ENCODE measurements at regions not wholly inside any gene's neighbourhood (a gene's known extent, or its start where the extent isn't known, plus 50 kb on each side); places are given as distances from the start of the nearest gene placed in this dataset.

DNA sequence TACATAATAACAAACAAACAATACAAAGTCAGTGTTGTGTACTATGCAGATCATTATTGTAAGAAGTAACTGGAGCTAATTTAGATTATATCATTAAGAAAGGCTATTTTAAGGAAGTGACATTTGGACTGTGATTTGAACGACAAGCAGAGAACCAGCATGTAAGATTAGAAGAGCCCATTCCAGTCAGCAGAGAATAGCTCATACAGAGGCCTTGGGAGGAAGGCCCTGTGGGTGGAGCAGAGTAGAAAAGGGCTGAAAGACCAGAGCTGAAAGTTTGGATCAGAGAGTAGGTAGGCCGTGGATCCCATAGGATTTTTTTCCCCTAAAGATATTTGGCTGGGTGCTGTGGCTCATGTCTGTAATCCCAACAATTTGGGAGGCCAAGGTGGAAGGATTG, 190.1 kb downstream of the OMA1 start:
- H3K27me3 Mint-ChIP-seq: peaks cover 0 to 3% (median 0%) of the 10 kb centered on the region in 3 donors
- H3K27ac Mint-ChIP-seq: peak overlapping the region in 1 of 6 donors; percentile 29
- H3K4me1 Mint-ChIP-seq: no peaks in the 10 kb centered on the region
- H3K4me3 Mint-ChIP-seq: no peak overlapping the region
- ATAC-seq (ENCODE audit: low read depth in 2 of 2) (no peak), DNase-seq (no peak)
- peaks cover 2 to 3% of the 10 kb centered on the region in 2 donors for H3K36me3 Mint-ChIP-seq
- peaks cover 0 to 4% (median 0%) of the 10 kb centered on the region in 7 donors for H3K9me3 Mint-ChIP-seq

DNA sequence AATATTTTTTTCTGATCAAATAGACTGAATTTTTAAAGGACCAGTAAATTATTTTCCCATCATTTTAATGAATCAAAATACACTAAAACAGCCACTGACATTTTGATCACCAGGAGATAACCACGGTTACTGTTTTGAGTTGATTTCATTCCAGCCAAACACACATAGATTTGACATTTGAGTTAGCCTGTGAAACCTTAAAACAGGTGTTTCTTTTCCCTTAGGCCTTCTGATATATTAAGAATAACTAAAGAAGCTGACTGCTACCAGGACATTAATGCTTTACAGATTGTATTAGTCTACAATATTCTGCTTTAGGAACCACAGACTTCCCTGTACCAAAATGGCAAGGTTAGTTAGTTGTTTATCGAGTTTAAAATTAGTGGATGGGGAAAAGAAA, 193.4 kb downstream of the OMA1 start:
- Mint-ChIP-seq H3K27ac (no peak overlapping the region), H3K4me3 (no peak overlapping the region), H3K27me3 (peaks cover 0 to 3% (median 0%) of the 10 kb centered on the region in 3 donors), H3K36me3 (peaks cover 16 to 18% of the 10 kb centered on the region in 2 donors), H3K4me1 (no peaks in the 10 kb centered on the region), H3K9me3 (peaks cover 0 to 15% (median 7%) of the 10 kb centered on the region in 7 donors)
- DNase-seq: no peak
- ATAC-seq (ENCODE audit: low read depth in 2 of 2): no peak

DNA sequence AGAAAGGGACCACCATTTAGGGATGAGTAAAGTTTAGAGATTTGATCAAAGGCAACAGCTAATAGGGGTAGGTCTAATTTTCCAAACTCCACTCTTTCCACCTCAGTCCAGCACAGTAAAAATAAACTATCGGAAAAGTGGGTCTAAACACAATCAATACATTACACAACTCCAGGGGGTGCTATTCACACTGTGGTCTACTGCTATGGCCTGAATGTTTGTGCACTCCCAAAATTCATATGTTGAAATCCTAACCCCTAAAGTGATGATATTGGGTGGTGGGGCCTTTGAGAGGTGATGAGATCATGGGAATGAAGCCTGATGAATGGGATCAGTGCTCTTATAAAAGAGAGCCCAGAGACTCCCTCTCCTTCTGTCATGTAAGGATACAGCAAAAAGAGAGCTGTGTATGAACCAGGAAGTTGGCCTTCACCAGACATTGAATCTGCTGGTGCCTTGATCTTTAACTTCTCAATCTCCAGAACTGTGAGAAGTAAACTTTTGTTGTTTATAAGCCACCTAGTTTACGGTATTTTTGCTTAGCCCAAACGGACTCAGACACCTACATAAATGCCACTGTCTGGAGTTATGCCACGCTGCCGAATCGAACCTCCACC, 193.9 kb downstream of the OMA1 start:
- DNase-seq: no peak
- no peak for ATAC-seq (ENCODE audit: low read depth in 2 of 2)
- no peaks in the 10 kb centered on the region for H3K4me1 Mint-ChIP-seq
- peaks cover 0 to 15% (median 7%) of the 10 kb centered on the region in 7 donors for H3K9me3 Mint-ChIP-seq
- no peak overlapping the region for H3K27ac Mint-ChIP-seq
- peaks cover 16 to 18% of the 10 kb centered on the region in 2 donors for H3K36me3 Mint-ChIP-seq
- H3K27me3 Mint-ChIP-seq: peaks cover 0 to 2% (median 0%) of the 10 kb centered on the region in 3 donors
- H3K4me3 Mint-ChIP-seq: no peak overlapping the region

DNA sequence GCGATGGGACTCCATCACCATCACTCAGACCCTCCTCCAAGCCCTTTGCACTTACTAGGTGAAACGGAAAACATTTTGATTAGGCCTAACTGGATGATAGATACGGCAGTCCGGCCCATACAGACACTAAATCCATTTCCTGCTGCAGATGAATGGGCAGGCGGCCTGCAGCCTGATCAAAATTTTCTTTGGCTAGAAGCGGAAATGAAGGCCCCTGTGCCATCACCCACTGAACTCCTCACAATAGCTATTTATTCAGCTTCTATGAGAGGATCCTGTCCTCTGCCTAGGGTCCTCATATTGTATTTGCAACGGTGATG, 200.5 kb downstream of the OMA1 start:
- peaks cover 0 to 13% (median 4%) of the 10 kb centered on the region in 7 donors for H3K9me3 Mint-ChIP-seq
- no peaks in the 10 kb centered on the region for H3K4me1 Mint-ChIP-seq
- ATAC-seq (ENCODE audit: low read depth in 2 of 2): no peak
- no peak for DNase-seq
- no peak overlapping the region for H3K27ac Mint-ChIP-seq
- no peak overlapping the region for H3K4me3 Mint-ChIP-seq
- no peaks in the 10 kb centered on the region for H3K27me3 Mint-ChIP-seq
- peaks cover 10 to 11% of the 10 kb centered on the region in 2 donors for H3K36me3 Mint-ChIP-seq

DNA sequence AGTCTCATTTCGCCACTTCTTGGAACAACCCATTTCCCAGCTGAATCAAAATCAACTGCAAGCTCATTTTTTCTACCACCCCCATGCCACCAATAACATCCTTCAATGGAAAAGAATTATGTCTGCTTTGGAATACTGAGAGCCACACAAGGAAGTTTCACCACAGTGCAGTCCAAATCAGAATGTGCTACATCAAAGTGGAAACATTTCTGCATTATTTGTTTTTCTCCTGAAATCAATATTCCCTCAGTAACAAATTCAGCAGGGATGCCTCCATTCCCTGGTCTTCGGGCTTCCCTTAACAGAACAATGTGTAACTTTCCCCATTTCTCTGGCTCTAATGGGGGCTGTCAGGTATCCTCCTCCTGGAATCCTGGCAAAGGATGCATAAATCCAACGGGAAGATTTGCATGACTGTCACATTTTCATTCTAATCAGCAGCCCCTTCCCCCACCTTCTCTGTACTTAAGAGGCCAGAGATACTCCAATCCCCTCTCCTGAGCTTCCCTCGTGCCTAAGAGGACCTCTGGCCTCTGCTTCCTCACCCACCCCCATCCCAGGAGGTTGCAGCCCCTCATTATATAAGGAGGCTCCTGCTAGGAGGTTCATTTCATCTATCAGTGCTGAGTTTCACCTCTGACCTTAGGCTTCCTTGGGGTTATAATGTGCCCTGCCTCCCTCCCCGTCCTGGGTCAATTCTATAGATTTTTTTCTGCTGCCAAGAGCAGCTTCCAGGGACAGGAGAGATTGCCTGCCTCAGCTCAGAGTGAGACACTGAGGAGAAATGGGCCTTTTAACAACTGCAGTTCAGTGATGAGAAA, 201.1 kb downstream of the OMA1 start:
- Mint-ChIP-seq H3K36me3 (peaks cover 5 to 6% of the 10 kb centered on the region in 2 donors), H3K27ac (peak overlapping the region in 1 of 6 donors; percentile 39), H3K4me1 (no peaks in the 10 kb centered on the region), H3K4me3 (no peak overlapping the region), H3K27me3 (no peaks in the 10 kb centered on the region), H3K9me3 (peaks cover 0 to 10% (median 0%) of the 10 kb centered on the region in 7 donors)
- no peak for DNase-seq
- no peak for ATAC-seq (ENCODE audit: low read depth in 2 of 2)

DNA sequence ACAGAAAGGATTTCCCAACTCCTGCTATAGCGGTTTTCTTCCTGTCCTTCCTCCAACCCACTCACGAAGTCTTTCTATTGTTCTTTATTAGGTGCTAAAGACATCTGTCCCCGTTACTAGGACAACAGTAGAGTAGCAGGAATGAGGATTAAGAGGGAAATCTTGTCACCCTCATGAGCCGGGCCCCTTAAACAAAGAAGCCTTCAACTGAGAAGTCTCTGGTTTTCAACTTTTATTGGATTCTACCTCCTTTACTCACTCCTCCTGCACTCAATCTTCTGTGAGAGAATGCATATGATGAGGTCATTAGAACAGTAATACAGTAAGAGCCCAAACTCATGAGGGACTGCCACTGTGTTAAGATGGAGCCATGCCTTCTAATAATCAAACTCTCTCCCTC, 206.3 kb downstream of the OMA1 start:
- Mint-ChIP-seq H3K9me3 (no peaks in the 10 kb centered on the region), H3K27me3 (no peaks in the 10 kb centered on the region), H3K4me1 (no peaks in the 10 kb centered on the region), H3K4me3 (no peak overlapping the region), H3K36me3 (peaks cover 1 to 8% of the 10 kb centered on the region in 2 donors), H3K27ac (no peak overlapping the region)
- ATAC-seq (ENCODE audit: low read depth in 2 of 2) (no peak), DNase-seq (no peak)

DNA sequence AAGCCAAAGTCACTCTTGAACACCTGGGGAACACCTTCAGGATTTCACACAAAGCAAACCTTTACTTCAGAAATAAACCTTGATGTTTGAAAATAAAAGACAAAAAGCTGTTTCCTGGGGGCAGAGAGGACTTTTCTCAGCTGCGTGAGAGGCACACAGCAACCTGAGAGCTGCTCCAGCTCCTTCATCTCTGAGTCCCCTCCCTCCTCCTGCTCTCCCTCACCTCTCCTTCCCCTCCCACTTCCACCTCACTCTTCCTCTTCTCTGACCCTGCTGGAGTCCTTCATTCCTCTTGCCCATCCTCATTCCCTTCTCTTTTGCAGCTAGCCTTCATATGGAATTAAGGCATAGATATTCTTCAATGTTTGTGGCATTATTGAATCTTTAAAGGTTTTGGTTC, 208.4 kb downstream of the OMA1 start:
- H3K9me3 Mint-ChIP-seq: no peaks in the 10 kb centered on the region
- ATAC-seq (ENCODE audit: low read depth in 2 of 2) (no peak), DNase-seq (no peak)
- peaks cover 5 to 13% of the 10 kb centered on the region in 2 donors for H3K36me3 Mint-ChIP-seq
- no peak overlapping the region for H3K4me3 Mint-ChIP-seq
- H3K27me3 Mint-ChIP-seq: no peaks in the 10 kb centered on the region
- no peaks in the 10 kb centered on the region for H3K4me1 Mint-ChIP-seq
- H3K27ac Mint-ChIP-seq: no peak overlapping the region

DNA sequence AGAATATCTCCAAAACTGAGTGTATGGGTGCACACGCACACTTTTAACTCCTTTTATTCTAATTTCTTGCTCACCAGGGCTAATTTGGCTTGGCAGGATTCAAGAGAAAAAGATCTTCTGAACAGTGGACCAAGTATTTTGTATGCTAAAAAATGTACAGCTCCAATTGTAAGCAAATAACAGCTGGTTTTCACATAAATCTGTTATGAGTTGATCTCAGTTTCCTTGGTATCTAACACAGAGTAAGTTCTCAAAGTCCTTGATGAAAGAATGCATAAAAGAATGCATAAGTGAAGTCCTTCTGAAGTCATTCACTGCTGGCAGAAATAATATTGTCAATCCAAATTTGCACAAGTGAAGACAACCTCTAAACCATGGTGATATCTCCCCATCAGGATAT, 213.0 kb downstream of the OMA1 start:
- Mint-ChIP-seq H3K27ac (no peak overlapping the region), H3K4me3 (no peak overlapping the region), H3K9me3 (no peaks in the 10 kb centered on the region), H3K4me1 (no peaks in the 10 kb centered on the region), H3K36me3 (peaks cover 10 to 13% of the 10 kb centered on the region in 2 donors), H3K27me3 (no peaks in the 10 kb centered on the region)
- DNase-seq: no peak
- no peak for ATAC-seq (ENCODE audit: low read depth in 2 of 2)

DNA sequence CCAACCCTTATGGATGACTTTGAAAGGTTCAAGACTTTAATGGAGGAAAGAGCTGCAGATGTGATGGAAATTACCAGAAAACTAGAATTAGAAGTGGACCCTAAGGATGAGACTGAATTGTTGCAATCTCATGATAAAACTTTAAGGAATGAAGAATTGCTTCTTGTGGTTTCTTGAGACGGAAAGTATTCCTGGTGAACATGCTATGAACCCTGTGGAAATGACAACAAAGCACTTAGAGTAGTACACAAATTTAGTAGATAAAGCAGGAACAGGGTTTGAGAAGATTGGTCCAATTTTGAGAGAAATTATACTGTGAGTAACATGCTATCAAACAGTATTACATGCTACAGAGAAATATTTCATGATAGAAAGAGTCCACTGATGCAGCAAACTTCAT, 215.4 kb downstream of the OMA1 start:
- no peak for ATAC-seq (ENCODE audit: low read depth in 2 of 2)
- H3K4me1 Mint-ChIP-seq: no peaks in the 10 kb centered on the region
- no peak for DNase-seq
- H3K27ac Mint-ChIP-seq: no peak overlapping the region
- H3K4me3 Mint-ChIP-seq: no peak overlapping the region
- H3K27me3 Mint-ChIP-seq: no peaks in the 10 kb centered on the region
- peaks cover 10 to 13% of the 10 kb centered on the region in 2 donors for H3K36me3 Mint-ChIP-seq
- no peaks in the 10 kb centered on the region for H3K9me3 Mint-ChIP-seq

DNA sequence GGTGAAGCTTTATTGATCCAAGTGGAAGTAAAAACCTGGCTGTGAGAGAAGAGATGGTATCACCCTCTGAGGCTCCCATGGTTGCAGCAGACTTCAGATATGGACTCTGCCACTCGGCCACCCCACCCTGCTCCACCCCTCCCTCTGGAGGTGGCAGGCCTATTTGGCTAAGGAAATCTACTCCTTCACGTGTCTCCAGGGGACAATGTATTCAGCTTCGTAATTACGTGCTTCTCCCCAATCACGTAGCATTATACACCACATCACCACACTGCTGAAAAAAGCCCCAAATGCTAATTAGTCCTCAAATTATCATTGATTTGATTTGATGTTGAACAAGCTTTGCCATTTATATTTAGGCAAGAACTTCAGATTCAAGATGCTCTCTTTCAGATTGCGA, 220.7 kb downstream of the OMA1 start:
- Mint-ChIP-seq H3K4me3 (no peak overlapping the region), H3K27ac (no peak overlapping the region), H3K27me3 (no peaks in the 10 kb centered on the region), H3K36me3 (peaks cover 10 to 11% of the 10 kb centered on the region in 2 donors), H3K9me3 (peaks cover 2 to 21% (median 12%) of the 10 kb centered on the region in 7 donors), H3K4me1 (no peaks in the 10 kb centered on the region)
- DNase-seq (no peak), ATAC-seq (ENCODE audit: low read depth in 2 of 2) (no peak)

DNA sequence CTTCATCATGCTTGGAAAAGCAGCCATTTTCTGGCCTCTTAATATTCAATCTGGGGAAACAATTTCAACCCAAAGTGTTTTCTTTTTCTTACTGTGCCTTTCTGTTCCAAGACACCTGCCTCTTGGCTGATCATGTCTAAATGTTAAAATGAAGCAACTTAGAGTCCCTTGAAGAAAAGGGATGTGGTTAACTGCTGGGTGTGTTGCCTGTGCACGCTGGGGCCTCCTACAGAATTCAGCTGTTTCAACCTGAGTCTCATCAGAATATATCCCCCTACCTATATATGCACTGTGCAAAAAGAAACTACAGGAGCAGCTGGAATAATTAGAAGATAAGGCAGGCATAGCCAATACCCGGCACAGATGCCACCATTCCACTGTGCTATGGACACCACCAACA, 222.0 kb downstream of the OMA1 start:
- DNase-seq (no peak), ATAC-seq (ENCODE audit: low read depth in 2 of 2) (no peak)
- Mint-ChIP-seq H3K4me1 (no peaks in the 10 kb centered on the region), H3K9me3 (peaks cover 2 to 23% (median 12%) of the 10 kb centered on the region in 7 donors), H3K36me3 (peaks cover 17 to 21% of the 10 kb centered on the region in 2 donors), H3K27me3 (peaks cover 0 to 5% (median 0%) of the 10 kb centered on the region in 3 donors), H3K4me3 (no peak overlapping the region), H3K27ac (no peak overlapping the region)

DNA sequence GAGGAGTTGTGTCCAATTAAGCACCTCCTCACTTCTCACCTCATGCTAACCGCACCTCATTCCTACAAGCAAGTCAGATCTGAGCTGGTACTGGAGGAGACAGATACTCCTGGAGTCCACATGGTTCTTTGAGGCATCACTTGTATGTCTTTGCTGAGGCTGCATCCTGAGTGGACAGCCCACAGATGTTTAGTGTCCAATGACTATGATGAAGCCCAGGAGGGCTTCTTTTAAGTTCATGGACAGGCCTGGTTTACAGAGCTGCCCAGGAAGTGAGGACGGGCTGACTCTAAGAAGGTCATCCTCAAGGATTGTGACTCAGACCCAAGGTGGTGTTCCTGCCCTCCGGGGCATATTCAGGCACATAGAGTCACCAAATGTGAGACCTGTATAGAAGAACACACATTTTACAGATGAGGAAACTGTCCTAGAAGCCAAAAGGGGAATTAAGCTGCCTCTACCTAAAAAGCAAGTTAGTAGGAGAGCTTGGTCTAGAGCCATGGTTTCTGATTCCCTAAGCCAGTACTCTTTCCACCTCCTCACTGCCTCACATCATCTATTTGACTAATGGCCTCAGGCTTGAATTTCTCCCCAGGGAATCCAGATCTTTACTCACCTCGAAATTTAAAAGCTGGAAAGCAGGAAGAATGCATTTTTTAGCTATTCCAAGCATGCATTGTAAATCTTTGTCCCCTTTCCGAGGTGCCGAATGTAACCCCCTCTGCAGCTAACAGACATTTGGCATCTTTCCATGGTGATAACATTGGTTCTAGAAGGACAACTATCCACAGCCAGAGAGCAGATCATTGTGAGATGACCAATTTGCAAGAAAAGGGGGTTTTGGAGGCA, 228.1 kb downstream of the OMA1 start:
- Mint-ChIP-seq H3K27me3 (peaks cover 0 to 9% (median 0%) of the 10 kb centered on the region in 3 donors), H3K9me3 (peaks cover 2 to 21% (median 12%) of the 10 kb centered on the region in 7 donors), H3K4me1 (no peaks in the 10 kb centered on the region), H3K27ac (no peak overlapping the region), H3K4me3 (no peak overlapping the region), H3K36me3 (peaks cover 22 to 29% of the 10 kb centered on the region in 2 donors)
- DNase-seq (no peak), ATAC-seq (ENCODE audit: low read depth in 2 of 2) (no peak)

DNA sequence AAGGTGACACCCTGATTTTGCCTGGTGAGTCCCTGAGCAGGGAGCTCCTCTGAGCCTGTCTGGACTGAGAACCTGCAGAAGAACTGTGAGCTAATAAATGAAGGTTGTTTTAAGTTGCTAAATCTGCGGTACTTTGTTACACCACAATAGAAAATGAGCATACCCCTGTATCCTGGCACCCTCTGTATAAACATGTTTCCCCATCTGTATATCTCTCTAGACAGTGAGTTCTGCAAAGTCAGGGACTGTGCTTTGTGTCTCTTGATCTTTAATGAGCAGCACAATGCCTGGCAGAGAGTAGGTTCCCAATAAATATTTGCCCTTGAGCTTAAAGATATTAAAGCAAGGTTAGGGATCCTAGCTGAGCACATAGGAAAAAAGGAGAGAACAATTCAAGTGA, 228.8 kb downstream of the OMA1 start:
- Mint-ChIP-seq H3K4me3 (no peak overlapping the region), H3K4me1 (no peaks in the 10 kb centered on the region), H3K27me3 (peaks cover 0 to 9% (median 0%) of the 10 kb centered on the region in 3 donors), H3K36me3 (peaks cover 18 to 24% of the 10 kb centered on the region in 2 donors), H3K9me3 (peaks cover 2 to 14% (median 10%) of the 10 kb centered on the region in 7 donors), H3K27ac (no peak overlapping the region)
- no peak for DNase-seq
- no peak for ATAC-seq (ENCODE audit: low read depth in 2 of 2)
